ENCODE measurements at regions not wholly inside any gene's neighbourhood (a gene's known extent, or its start where the extent isn't known, plus 50 kb on each side); places are given as distances from the start of the nearest gene placed in this dataset.
"Not testable (repeated sequence)": the region's sequence is repeated elsewhere in the genome, so short reads cannot be mapped to it uniquely, and the experiment has no call there.

GRCh38 chr12:7591531-7591930 is 74.2 kb downstream of the APOBEC1 start:
- no peak overlapping the region for H3K27ac ChIP-seq
- TF ChIP-seq CTCF (IDR thresholded peaks at IDR 0.05) (no peak), ZFX (IDR thresholded peaks at IDR 0.05; ENCODE audit: borderline replicate concordance) (no peak)

GRCh38 chr12:7590085-7590484 is 75.6 kb downstream of the APOBEC1 start:
- H3K27ac ChIP-seq = not testable (repeated sequence)

- peak; percentile 84 for TF ChIP-seq CTCF (IDR thresholded peaks at IDR 0.05)
- H3K27ac ChIP-seq = not testable (repeated sequence)
Measured at GRCh38 chr12:7588742-7589329, 76.9 kb downstream of the APOBEC1 start.

GRCh38 chr12:7584137-7584536 is 80.6 kb upstream of the CD163 start:
- H3K27ac ChIP-seq = not testable (repeated sequence)

DNA sequence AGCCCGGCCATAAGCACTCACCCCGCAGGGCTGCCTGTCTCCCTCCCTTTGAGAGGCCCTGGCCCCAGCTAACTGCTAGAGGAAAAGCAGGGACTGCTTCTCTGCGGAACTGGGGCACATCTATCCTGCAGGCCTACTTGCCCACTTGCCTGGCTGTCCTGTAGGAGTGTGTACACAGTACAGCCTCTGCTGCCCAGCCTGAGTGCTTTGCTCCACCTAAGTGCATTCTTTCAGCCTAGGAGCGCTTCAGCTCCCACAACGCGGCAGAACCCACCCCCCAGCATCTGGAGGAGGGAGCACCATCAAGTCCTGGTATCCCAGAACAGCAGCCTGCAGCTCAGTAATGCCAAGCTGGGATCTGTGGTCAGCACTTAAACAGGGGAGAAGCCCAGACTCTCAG is 79.9 kb upstream of the CD163 start:
- TF ChIP-seq CTCF (IDR thresholded peaks at IDR 0.05) = no peak
- no peak for TF ChIP-seq ZFX (IDR thresholded peaks at IDR 0.05; ENCODE audit: borderline replicate concordance)
- H3K27ac ChIP-seq = no peak overlapping the region

GRCh38 chr12:7582796-7583195 is 79.2 kb upstream of the CD163 start:
- TF ChIP-seq CTCF (IDR thresholded peaks at IDR 0.05) = no peak
- TF ChIP-seq ZFX (IDR thresholded peaks at IDR 0.05; ENCODE audit: borderline replicate concordance) = no peak
- no peak overlapping the region for H3K27ac ChIP-seq

DNA sequence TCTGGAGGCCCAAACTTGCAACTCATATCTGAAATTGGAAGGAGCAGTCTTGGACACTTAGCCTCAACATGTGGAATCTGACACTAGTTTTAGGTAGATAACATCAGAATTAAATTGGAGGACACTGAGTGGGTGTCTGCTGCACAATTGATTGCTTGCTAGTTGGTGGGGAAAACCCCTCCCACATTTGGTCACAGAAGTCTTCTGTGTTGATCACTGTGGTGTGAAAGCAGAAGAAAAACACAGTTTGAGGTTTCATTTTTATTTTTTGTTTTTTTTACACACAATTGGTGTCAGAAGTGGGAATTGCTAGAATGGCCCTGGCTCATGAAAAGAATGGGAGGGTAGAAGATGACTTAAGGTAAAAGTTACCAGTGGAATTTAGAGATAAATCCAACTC is 78.0 kb upstream of the CD163 start:
- H3K27ac ChIP-seq = no peak overlapping the region
- no peak for TF ChIP-seq CTCF (IDR thresholded peaks at IDR 0.05)
- no peak for TF ChIP-seq ZFX (IDR thresholded peaks at IDR 0.05; ENCODE audit: borderline replicate concordance)

DNA sequence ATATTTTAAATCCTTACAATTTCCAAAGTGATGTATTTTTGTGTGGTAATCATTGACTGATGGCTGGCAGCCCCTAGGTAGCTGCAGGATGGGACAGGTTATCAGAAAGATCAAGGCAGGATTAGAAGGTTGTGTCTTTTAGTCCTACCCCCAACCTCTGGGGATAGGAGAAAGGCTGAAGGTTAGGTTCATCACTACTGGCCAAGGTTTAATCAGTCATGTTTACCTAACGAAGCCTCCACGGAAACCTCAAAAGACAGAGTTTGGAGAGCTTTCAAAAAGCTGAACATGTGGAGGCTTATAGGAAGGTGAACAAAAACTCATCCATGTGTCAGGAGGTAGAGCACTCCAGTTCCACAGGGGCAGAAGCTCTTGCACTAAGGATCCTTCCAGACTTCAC is 77.5 kb upstream of the CD163 start:
- TF ChIP-seq ZFX (IDR thresholded peaks at IDR 0.05; ENCODE audit: borderline replicate concordance) (no peak), CTCF (IDR thresholded peaks at IDR 0.05) (no peak)
- no peak overlapping the region for H3K27ac ChIP-seq
